ENCODE measurements at regions not wholly inside any gene's neighbourhood (a gene's known extent, or its start where the extent isn't known, plus 50 kb on each side); places are given as distances from the start of the nearest gene placed in this dataset.

DNA sequence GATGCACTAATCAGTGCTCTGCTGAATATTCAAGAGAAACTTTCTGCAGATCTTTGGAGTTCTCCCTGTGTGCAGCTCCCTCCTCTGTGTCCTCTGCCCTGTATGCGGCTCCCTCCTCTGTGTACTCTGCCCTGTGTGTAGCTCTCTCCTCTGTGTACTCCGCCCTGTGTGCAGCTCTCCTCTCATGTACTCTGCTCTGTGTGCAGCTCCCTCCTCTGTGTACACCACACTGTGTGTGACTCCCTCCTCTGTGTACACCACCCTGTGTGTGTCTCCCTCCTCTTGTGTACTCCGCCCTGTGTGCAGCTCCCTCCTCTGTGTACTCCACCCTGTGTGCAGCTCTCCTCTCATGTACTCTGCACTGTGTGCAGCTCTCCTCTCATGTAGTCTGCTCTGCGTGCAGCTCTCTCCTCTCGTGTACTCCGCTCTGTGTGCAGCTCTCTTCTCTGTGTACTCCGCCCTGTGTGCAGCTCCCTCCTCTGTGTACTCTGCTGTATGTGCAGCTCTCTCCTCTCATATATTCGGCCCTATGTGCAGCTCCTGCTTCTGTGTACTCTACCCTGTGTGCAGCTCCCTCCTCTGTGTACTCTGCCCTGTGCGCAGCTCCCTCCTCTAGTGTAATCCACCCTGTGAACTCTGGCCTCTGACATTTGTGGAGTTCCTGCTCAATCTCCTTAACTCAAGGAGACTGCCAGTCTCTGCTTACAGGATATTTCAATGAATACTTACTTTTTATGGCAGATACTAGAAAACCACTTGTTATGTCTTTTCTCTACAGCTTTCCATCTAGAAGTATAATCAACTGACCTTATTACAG, 280.4 kb downstream of the GLRX3 start:
- no peak for TF ChIP-seq EZH2 (IDR thresholded peaks at IDR 0.05; ENCODE audit: borderline replicate concordance, low read length)
- TF ChIP-seq, protein P1, sequence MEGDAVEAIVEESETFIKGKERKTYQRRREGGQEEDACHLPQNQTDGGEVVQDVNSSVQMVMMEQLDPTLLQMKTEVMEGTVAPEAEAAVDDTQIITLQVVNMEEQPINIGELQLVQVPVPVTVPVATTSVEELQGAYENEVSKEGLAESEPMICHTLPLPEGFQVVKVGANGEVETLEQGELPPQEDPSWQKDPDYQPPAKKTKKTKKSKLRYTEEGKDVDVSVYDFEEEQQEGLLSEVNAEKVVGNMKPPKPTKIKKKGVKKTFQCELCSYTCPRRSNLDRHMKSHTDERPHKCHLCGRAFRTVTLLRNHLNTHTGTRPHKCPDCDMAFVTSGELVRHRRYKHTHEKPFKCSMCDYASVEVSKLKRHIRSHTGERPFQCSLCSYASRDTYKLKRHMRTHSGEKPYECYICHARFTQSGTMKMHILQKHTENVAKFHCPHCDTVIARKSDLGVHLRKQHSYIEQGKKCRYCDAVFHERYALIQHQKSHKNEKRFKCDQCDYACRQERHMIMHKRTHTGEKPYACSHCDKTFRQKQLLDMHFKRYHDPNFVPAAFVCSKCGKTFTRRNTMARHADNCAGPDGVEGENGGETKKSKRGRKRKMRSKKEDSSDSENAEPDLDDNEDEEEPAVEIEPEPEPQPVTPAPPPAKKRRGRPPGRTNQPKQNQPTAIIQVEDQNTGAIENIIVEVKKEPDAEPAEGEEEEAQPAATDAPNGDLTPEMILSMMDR (IDR thresholded peaks at IDR 0.05; ENCODE audit: low read length): no peak
- Histone ChIP-seq H2AFZ (ENCODE audit: low read length) (no peak overlapping the region), H3K27me3 (ENCODE audit: insufficient read depth, low read length) (no peaks in the 10 kb centered on the region), H3K4me1 (ENCODE audit: insufficient read depth, low read length, severe bottlenecking) (no peaks in the 10 kb centered on the region), H3K9ac (ENCODE audit: low read length) (no peak overlapping the region), H3K4me3 (ENCODE audit: low read depth, low read length, poor library complexity, severe bottlenecking) (no peak overlapping the region), H3K79me2 (ENCODE audit: insufficient read depth, low read length) (no peaks in the 10 kb centered on the region), H3K9me2 (ENCODE audit: low read depth, low read length) (no peaks in the 10 kb centered on the region), H3F3A (ENCODE audit: insufficient read depth, low read length) (no peaks in the 10 kb centered on the region), H3K36me3 (ENCODE audit: insufficient read depth, low read length) (no peaks in the 10 kb centered on the region), H4K20me1 (ENCODE audit: insufficient read depth, low read length) (no peaks in the 10 kb centered on the region), H3K9me3 (ENCODE audit: low read length) (no peaks in the 10 kb centered on the region), H3K27ac (ENCODE audit: low read depth, low read length, poor library complexity, severe bottlenecking) (no peak overlapping the region), H3K4me2 (ENCODE audit: low read length) (no peak overlapping the region)

DNA sequence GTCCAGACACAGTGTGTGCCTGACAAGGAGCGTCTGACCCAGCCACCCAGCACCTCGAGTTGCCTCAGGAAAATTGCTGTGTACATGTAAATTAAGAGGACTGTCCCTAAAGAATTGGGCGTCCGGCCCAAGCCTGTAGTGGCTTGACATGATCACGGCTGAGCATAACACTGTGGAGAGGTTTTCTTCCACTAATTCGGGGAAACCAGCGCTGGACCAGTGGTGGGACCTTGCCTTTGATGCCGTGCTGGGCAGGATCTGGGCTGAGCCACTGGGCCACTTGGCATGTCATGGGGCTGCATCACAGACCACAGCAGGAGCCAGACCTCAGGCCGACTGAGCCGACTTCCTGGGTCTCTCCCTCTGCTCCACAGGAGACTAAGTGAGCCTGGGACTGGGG, 282.5 kb downstream of the GLRX3 start:
- no peak overlapping the region for H3K4me3 ChIP-seq (ENCODE audit: low read depth, low read length, poor library complexity, severe bottlenecking)
- H3K79me2 ChIP-seq (ENCODE audit: insufficient read depth, low read length): no peaks in the 10 kb centered on the region
- no peak for TF ChIP-seq EZH2 (IDR thresholded peaks at IDR 0.05; ENCODE audit: borderline replicate concordance, low read length)
- TF ChIP-seq, protein P1 (IDR thresholded peaks at IDR 0.05; ENCODE audit: low read length): no peak
- no peaks in the 10 kb centered on the region for H3F3A ChIP-seq (ENCODE audit: insufficient read depth, low read length)
- H3K4me2 ChIP-seq (ENCODE audit: low read length): no peak overlapping the region
- H3K4me1 ChIP-seq (ENCODE audit: insufficient read depth, low read length, severe bottlenecking): no peaks in the 10 kb centered on the region
- H3K9ac ChIP-seq (ENCODE audit: low read length): no peak overlapping the region
- H2AFZ ChIP-seq (ENCODE audit: low read length): no peak overlapping the region
- no peaks in the 10 kb centered on the region for H3K27me3 ChIP-seq (ENCODE audit: insufficient read depth, low read length)
- H3K9me2 ChIP-seq (ENCODE audit: low read depth, low read length): no peaks in the 10 kb centered on the region
- no peaks in the 10 kb centered on the region for H3K9me3 ChIP-seq (ENCODE audit: low read length)
- H3K27ac ChIP-seq (ENCODE audit: low read depth, low read length, poor library complexity, severe bottlenecking): no peak overlapping the region
- no peaks in the 10 kb centered on the region for H4K20me1 ChIP-seq (ENCODE audit: insufficient read depth, low read length)
- no peaks in the 10 kb centered on the region for H3K36me3 ChIP-seq (ENCODE audit: insufficient read depth, low read length)

DNA sequence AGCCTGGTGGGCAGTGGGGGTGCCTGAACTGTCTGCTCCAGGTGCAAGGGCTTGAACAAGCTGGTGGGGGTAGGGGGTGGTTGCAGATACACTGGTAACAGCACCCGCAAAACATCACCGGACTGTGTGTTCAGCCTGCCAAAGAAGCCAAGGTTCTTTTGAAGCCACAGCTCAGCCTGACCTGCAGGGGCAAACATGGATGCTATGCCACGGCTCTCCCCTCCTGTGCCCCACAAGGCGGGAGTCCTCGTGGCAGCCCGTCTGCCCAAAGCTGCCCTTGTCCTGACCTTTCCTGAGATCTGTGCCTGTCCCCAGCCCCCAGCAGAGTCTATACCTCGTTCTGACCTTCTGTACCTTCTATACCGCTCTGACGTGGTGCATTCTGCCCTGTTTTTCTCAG, 285.7 kb downstream of the GLRX3 start:
- no peak overlapping the region for H3K4me2 ChIP-seq (ENCODE audit: low read length)
- H3K9me2 ChIP-seq (ENCODE audit: low read depth, low read length): no peaks in the 10 kb centered on the region
- no peaks in the 10 kb centered on the region for H3K9me3 ChIP-seq (ENCODE audit: low read length)
- no peaks in the 10 kb centered on the region for H3K4me1 ChIP-seq (ENCODE audit: insufficient read depth, low read length, severe bottlenecking)
- H3K36me3 ChIP-seq (ENCODE audit: insufficient read depth, low read length): no peaks in the 10 kb centered on the region
- no peak overlapping the region for H3K27ac ChIP-seq (ENCODE audit: low read depth, low read length, poor library complexity, severe bottlenecking)
- H4K20me1 ChIP-seq (ENCODE audit: insufficient read depth, low read length): no peaks in the 10 kb centered on the region
- no peak overlapping the region for H2AFZ ChIP-seq (ENCODE audit: low read length)
- H3K4me3 ChIP-seq (ENCODE audit: low read depth, low read length, poor library complexity, severe bottlenecking): no peak overlapping the region
- no peak for TF ChIP-seq EZH2 (IDR thresholded peaks at IDR 0.05; ENCODE audit: borderline replicate concordance, low read length)
- TF ChIP-seq, protein P1 (IDR thresholded peaks at IDR 0.05; ENCODE audit: low read length): no peak
- H3K27me3 ChIP-seq (ENCODE audit: insufficient read depth, low read length): no peaks in the 10 kb centered on the region
- no peaks in the 10 kb centered on the region for H3F3A ChIP-seq (ENCODE audit: insufficient read depth, low read length)
- no peaks in the 10 kb centered on the region for H3K79me2 ChIP-seq (ENCODE audit: insufficient read depth, low read length)
- H3K9ac ChIP-seq (ENCODE audit: low read length): no peak overlapping the region
